GM19240 (cell line): ENCODE measurements at regions not wholly inside any gene's neighbourhood (a gene's known extent, or its start where the extent isn't known, plus 50 kb on each side); places are given as distances from the start of the nearest gene placed in this dataset.
"Not testable (repeated sequence)": the region's sequence is repeated elsewhere in the genome, so short reads cannot be mapped to it uniquely, and the experiment has no call there.

Experiments used
- DNase-seq: peaks from one replicate; pipeline ENCODE4 v3.0.0; 2011; ENCODE audit warnings: low spot score; ENCODE audit not compliant: insufficient read length

DNA sequence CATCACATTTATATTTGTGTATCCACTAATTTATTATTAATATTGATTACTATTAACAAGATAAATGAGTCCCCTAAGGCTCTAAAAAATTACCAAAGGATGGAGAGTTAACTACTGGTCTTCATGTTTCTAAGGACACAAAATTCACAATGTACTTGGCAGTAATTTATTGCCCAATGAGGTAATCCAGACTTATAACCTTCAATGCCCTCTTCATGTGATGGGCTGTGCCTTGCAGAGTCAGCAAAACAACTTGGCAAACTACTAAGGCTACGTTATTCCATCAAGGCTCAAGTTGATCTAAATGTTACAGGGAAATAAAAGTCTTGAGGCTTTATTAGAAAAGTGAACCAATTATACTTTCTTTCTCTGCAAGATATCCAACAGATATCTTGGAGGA is 804.9 kb upstream of the NXPH2 start:
- no peak for DNase-seq

DNA sequence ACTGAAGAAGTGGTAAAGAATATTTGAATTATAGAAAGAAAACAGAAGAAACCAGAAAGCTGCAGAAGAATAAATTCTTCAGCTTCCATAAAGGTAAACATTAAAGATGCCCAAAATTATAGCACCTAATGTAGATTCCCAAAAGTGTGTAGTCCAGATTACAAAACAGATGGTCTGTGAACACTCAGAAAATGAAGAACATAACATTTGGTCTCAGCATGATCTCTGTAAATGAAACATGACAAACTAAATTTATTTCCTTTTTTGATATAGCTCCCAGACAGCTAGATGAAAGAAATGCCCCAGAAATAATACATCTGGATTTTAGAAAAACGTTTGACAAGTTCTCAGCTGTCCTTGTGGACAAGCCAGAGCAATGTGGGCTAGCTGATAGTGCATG is 794.2 kb upstream of the NXPH2 start:
- no peak for DNase-seq

DNA sequence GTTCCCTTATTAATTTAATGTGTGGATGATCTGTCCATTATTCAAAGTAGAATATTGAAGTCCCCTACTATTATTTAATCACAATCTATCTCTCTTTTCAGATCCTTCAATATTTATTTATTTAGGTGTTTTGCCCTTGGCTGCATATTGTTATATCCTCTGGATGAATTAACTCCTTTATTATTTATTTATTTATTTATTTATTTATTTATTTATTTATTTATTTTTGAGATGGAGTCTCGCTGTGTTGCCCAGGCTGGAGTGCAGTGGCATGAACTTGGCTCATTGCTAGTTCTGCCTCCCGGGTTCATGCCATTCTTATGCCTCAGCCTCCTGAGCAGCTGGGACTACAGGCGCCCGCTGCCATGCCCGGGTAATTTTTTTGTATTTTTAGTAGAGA is 776.6 kb upstream of the NXPH2 start:
- DNase-seq: no peak

DNA sequence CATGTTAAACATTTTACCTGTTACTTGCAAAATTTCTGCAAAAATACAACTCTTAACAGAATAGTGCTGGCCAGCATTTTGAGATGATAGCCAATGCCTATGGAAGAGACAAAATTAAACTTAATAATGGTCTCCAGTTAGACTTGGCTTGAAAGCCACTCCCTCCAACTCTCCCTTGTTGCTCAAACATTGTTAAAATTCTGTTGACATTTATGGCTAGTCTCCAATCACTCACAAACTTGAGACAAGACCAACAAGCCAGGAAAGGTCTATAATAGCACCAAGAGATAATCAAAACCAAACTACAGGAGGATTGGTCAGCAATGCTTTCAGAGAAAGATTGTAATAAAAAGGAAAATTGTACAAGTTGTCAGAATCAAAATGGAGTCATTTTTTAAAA is 770.7 kb upstream of the NXPH2 start:
- DNase-seq: no peak

DNA sequence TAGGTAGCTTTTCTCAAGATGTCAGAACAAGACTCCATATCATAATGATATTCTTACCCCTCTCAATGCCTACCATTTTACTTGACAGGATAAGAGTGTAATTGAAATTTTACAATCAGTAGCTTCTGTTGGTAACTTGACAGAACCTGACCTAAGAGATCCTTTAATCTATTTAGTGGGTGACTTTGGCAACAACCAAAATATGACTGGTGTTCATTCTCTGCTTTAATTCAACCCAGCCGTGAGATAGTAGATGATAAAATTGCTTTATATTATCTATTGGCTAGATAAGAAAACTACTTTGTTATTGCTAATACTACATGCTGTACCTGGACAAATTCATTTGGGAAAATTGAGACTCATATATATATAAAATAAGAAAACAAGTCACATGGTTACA is 770.2 kb upstream of the NXPH2 start:
- no peak for DNase-seq

DNA sequence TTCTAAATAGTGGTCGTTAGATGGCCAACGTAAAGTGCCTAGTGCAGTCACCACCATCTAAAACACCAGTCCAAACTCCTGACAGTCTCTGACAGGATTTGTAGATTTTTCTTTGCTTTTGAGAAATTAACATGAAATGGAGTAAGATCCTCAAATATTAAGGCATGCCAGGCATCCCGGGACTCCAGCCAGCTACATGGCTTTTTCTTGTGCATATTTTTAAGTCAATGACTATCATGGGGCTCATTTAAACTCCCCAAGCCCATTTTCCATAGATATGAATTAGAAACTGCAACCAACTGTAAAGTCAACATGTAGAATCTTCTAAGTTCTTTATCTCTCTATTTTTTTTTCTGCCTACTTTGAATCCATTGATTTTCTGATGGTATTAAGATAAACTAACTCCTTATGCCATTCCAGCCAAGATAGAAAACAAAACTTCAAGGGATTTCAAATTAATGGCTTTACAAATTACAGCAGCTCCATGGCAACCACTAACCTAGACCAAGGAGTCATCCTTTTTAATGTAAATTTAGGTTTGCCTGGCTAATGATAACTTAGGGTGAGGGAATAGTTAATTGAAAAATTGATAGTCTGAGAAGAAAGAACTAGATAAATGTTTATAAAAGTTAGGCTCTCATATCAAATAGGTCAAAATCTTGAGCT is 764.1 kb upstream of the NXPH2 start:
- no peak for DNase-seq

DNA sequence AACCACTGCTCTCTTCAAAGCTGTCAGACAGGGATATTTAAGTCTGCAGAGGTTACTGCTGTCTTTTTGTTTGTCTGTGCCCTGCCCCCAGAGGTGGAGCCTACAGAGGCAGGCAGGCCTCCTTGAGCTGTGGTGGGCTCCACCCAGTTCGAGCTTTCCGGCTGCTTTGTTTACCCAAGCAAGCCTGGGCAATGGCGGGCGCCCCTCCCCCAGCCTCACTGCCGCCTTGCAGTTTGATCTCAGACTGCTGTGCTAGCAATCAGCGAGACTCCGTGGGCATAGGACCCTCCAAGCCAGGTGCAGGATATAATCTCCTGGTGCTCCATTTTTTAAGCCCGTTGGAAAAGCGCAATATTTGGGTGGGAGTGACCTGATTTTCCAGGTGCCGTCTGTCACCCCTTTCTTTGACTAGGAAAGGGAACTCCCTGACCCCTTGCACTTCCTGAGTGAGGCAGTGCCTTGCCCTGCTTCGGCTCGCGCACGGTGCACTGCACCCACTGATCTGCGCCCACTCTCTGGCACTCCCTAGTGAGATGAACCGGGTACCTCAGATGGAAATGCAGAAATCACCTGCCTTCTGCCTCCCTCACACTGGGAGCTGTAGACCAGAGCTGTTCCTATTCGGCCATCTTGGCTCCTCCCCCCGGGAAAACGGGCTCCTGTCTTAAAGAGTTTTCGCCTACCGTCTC is 758.3 kb upstream of the NXPH2 start:
- not testable (repeated sequence) for DNase-seq

DNA sequence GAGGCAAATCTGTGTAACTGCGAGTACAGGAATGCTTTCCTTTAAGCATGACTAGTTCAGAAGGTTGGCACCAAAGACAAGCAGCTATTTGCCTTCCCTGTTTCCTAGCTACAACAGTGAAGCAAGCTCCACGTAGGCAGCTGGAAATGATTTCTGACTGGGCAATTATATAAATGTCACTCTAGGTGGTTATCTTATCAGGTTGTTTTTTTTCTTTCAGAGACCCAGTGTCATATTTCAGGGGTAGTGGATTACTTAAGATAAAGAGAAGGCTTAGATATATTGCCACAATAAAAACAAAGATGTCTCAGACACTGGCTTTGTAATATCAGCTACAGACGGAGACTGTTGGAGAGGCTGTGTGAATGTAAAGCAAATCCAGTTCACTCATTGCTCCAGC is 748.9 kb upstream of the NXPH2 start:
- no peak for DNase-seq

DNA sequence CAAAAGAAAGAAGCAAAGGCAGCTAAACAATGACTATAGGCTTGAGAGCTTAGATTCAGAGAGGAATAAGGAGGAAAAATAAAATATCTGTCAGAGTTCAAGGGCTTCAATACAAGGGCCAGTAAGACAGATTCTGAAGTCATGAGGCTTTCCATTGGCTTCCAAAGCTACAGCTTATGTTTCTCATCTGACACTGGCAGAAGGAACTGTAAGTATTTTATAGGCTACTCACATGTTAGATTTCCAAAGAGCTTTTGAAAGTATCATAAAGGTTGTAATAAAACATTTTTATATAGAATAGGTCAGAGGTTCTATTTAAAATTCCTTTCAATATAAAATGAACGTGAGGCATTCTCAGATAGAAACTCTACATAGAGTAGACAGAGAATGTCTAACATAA is 746.6 kb upstream of the NXPH2 start:
- no peak for DNase-seq

DNA sequence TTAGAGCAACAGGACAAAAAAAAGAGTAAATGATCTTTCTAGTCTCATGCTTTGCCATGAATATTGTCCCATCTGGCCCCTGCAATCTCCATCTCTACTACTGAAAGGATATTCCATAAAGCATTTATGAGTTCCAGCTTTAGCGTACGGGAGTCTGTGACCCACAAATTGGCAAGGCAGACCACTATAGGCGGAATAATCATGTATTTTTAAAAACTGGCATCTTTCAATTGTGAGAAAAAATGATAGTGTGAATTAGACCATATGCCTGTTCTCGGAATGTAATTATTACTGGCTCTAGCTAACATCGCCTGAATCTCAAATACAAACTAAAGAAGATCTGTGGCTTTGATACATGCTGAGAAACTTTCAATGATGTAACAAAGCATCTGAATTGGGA is 738.1 kb upstream of the NXPH2 start:
- no peak for DNase-seq

DNA sequence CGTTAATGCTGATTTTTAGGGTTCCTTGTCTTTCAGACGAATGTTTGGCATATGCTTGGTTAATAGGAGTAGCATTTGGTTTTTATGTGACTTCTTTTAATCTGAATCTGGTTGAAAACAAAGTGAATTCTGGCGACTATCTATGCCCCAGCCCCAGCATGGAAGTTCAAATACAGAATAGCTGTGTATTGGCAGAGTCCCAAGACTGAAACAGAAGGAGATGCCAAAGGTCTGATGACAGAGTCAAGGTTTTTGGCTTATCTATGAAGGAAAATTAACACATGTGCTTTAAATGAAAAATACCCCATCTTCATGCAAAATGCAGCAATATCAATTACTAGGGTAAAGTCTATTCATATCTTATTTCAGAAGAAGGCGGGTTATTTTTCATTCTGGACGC is 734.8 kb upstream of the NXPH2 start:
- DNase-seq: no peak

DNA sequence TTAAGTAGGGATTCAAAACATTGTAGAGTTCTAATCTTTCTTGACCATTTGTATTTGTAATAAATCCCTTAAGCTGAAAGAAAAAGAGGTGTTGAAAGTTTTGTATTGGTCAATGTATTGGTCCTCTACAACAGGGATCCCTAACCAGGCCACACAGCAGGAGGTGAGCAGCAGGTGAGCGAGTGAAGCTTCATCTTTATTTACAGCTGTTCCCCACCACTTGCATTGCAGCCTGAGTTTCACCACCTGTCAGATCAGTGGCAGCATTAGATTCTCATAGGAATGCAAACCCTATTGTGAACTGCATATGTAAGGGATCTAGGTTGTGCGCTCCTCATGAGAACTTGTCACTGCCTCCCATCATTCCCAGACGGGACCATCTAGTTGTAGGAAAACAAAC is 715.7 kb upstream of the NXPH2 start:
- DNase-seq: no peak

DNA sequence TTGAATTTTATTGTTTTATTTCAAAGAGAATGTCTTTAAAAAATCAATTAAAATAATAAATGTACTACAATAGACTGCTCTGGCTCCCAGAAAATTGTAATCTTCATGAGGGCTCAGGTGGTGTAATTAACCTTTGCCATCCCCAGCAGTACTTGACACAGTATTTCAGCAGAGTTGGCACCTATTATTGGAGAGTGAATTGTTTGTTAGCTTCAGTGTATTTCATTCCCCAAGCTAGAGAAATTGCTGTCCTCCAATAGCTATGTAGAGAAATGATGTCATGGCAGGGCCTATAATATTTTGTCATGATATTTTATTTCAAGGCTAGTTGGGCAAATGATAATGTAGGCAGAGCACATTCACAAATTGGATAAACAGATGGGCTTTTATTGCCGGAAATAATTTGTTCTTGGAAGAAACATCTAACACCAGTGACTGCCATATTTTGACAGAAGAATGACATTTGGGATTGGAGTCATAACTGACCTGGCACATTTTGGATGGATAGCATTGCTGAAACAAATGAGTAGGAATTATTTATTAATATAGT is 712.0 kb upstream of the NXPH2 start:
- DNase-seq: no peak

DNA sequence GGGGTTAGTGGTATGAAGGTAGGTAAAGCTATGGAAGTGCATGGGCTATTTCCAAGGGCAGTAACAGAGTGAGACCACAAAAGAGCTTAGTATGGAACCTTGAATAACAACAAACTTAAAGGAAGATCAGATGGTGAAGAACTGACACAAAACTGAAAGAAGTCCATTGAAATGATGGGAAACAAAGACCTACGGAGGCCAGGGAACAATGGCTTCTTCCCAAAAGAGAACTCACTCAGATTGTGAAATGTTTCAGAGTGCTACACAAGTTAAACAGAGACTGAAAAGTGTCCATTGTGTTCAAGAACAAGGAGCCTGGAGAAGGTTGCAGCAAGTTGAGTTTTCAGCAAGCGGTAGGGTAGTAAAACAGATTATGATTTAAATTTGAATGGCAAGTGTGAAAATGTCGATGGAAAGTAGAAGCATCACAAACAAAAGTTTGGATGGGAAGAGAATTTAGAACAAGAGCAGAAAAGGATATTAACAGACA is 700.0 kb upstream of the NXPH2 start:
- no peak for DNase-seq

DNA sequence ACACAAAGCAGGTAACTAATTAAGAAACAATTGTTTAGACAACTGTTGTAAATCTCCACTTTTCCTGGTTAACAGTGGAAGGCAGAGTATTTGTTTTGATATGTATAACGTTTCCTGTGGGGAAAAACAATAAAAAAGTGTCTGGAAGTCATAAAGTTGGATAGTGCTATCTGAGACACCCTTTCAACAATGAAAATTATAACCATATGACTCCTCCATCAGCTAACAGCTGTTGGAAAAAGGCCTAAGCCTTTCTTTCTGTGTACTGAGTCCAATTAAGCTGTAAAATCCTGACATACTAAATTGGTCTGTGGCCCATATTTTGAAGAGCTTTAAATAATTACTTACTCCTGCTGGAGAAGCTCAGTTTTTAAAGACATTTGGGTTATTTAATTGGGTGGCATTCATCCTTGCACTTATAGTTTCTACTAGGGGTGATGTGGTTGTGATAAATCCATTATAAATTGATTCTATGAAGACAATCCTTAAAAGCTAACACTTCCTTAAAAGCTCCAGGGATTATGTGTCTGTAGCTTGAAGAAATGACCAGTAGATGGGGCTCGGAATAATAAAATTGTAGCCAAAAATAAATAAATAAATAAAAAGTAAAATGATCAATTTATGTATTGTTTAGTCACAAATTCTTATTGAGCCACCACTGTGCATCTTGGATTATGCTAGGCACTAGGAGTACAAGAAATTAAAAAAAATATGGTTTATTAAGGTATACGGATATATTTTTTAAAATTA is 698.1 kb upstream of the NXPH2 start:
- DNase-seq: no peak

DNA sequence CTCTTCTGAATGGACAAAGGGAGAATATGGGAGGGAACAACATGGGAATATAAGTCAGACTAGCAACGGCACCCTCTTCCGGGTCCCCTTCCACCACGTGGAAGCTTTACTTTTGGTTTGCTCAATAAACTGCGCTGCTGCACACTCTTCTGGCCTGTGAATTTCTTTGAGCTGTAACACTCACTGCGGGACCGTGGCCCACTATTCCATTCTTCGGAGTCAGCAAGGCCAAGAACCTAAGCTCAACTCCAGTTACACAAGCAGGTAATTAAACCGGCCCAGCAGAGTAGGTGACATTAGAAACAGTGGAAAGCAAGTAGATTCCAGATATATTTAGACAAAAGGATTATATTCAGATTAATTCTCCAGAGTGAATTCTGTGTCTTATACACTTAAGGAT is 697.4 kb upstream of the NXPH2 start:
- no peak for DNase-seq

DNA sequence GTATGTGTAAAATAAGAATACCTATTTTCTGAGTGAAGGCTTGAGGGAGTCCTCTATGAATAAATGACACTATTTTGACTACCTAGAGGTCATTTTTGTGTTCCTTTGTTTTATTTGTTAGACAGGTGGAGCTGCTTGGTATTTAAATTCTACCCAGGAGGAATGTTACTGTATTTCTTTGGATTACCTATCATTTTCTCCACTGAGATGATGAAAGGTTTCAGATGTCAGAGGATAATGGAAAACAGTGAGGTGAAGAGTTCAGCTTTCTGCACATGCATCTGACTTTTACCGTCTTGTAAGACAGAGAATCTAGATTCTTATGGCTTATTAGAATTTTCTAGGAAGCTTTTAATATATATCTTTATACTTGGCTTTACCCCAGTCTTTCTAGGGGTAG is 689.8 kb upstream of the NXPH2 start:
- no peak for DNase-seq

DNA sequence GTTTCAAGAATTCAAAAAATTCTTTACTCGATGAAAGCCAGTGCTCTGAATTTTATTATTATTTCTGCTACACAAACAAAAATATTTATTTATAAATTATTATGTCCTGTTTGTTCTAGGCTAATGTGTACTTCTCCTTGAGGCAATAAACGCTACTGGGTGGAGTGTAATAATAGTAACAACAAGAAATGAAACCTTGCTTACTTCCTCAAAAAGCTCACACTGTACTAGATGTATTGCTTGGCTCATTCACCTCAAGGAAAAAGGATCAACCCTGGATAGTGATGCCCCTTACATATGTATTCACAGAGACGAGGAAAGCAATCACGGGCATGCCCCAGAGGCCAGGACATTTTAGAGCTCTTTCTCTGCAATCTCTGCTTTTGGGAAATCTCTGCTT is 685.6 kb upstream of the NXPH2 start:
- DNase-seq: no peak

DNA sequence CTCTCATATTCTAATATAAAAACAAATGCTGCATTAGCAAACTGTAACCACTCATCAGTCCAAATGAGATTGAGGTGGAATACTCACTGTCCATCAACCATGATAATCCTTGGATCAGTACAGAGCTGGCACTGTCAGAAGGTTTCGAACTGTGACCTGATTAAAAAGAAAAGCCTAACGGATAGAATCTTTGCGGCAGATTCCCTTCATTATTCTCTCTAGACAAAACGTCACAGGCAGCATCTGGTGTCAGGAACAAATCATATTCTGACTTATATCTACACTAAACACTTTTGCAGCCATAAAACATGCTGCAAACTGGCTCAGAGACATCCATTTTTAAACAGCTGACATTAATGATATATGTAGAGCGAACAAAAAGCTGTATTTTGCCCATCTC is 677.7 kb upstream of the NXPH2 start:
- DNase-seq: no peak

DNA sequence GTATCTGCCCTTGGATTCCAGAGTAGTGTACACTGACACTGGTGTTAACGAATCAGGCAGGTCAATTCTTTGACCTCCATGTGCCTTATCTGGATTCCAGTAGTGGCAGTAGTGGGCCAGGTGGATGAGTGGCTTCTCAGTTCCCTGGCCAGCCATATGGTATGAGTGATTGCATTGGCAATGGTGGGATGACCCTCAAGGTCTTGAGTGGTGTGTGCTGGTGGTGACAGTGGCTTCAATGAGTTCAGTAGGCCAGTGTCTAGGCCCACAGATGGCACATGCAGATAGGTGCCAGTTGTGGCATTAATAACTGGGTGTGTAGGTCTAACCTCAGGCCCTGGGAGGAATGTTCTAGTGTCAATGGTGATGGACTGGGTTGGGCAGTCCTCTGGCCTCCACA is 674.1 kb upstream of the NXPH2 start:
- DNase-seq: no peak

DNA sequence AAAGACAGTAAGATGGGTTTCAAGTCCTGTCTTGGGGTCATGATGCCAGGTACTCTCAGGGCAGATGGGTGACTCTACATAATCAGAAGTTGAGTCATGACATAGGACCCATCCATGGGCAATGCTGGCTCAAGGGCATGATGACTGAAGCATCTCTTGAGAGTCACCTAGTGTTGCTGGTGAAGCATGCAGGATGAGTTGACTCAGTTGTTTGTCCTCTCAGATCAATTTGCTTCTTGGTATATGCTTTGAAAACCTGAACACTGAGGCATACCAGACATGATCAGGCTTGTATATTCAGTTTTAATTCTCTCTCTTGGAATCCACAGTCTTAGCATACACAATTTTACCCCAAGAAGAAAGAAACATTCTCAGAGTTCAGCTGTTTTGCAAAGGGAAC is 658.9 kb upstream of the NXPH2 start:
- DNase-seq: no peak

DNA sequence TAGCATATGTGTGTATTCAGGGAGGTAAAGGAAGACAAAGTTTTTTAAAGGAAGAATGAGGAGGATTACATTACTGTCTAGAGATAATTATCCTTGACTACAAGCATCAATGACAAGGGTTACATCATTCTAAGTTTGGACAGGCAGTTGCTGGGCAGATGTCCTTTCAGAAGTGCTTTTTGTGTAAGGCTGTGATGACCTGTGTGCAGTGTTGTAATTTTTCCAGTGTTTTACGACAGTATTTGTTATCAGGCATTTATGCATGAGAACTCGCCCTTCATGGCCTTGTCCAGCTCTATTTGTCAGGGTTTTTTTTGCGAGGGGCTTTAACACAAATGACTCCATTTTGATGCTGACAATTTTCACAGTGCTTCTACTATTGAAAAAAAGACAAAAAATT is 658.3 kb upstream of the NXPH2 start:
- DNase-seq: no peak
